ENCODE measurements at regions not wholly inside any gene's neighbourhood (a gene's known extent, or its start where the extent isn't known, plus 50 kb on each side); places are given as distances from the start of the nearest gene placed in this dataset.

GRCh38 chr3:152056481-152056880 is 183.0 kb downstream of the SUCNR1 start:
- no peak overlapping the region for H3K27ac ChIP-seq (ENCODE audit: low read depth in 1 of 2, low read length in 2 of 2)
- H3K4me1 ChIP-seq (ENCODE audit: control insufficient read depth in 4 of 4, insufficient read depth in 4 of 4, low read length in 3 of 4) = no peaks in the 10 kb centered on the region
- H3K4me3 ChIP-seq (ENCODE audit: low read depth in 1 of 3, low read length in 3 of 3) = no peak overlapping the region
- no peak for TF ChIP-seq NR2F2 (IDR thresholded peaks at IDR 0.05)
- TF ChIP-seq HNF4G (IDR thresholded peaks at IDR 0.05) = no peak
- no peak for TF ChIP-seq EGR1 (IDR thresholded peaks at IDR 0.05; ENCODE audit: low read depth in 2 of 2)
- no peak for TF ChIP-seq JUND (IDR thresholded peaks at IDR 0.05)
- TF ChIP-seq, protein P1, sequence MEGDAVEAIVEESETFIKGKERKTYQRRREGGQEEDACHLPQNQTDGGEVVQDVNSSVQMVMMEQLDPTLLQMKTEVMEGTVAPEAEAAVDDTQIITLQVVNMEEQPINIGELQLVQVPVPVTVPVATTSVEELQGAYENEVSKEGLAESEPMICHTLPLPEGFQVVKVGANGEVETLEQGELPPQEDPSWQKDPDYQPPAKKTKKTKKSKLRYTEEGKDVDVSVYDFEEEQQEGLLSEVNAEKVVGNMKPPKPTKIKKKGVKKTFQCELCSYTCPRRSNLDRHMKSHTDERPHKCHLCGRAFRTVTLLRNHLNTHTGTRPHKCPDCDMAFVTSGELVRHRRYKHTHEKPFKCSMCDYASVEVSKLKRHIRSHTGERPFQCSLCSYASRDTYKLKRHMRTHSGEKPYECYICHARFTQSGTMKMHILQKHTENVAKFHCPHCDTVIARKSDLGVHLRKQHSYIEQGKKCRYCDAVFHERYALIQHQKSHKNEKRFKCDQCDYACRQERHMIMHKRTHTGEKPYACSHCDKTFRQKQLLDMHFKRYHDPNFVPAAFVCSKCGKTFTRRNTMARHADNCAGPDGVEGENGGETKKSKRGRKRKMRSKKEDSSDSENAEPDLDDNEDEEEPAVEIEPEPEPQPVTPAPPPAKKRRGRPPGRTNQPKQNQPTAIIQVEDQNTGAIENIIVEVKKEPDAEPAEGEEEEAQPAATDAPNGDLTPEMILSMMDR (IDR thresholded peaks at IDR 0.05; ENCODE audit: low read depth, low read length, missing input control) = no peak
- H3K9ac ChIP-seq (ENCODE audit: low read depth in 1 of 2, low read length in 2 of 2) = no peak overlapping the region
- H3K27me3 ChIP-seq (ENCODE audit: control insufficient read depth in 4 of 4, insufficient read depth in 4 of 4, low read length in 3 of 4) = no peaks in the 10 kb centered on the region
- no peak for DNase-seq (ENCODE audit: low spot score)
- no peaks in the 10 kb centered on the region for H3K9me3 ChIP-seq (ENCODE audit: control insufficient read depth in 4 of 4, low read length in 3 of 4)
- H3K36me3 ChIP-seq (ENCODE audit: control insufficient read depth in 4 of 4, insufficient read depth in 3 of 4, low read depth in 1 of 4, low read length in 3 of 4) = no peaks in the 10 kb centered on the region

GRCh38 chr3:152056987-152057386 is 183.5 kb downstream of the SUCNR1 start:
- no peaks in the 10 kb centered on the region for H3K9me3 ChIP-seq (ENCODE audit: control insufficient read depth in 4 of 4, low read length in 3 of 4)
- no peak for DNase-seq (ENCODE audit: low spot score)

More at GRCh38 chr3:152056987-152057386, 183.5 kb downstream of the SUCNR1 start:
- no peak overlapping the region for H3K9ac ChIP-seq (ENCODE audit: low read depth in 1 of 2, low read length in 2 of 2)
- no peak for TF ChIP-seq GABPA (IDR thresholded peaks at IDR 0.05 in 1 of 2, conservative IDR thresholded peaks at IDR 0.05 in 1 of 2)
- TF ChIP-seq EGR1 (IDR thresholded peaks at IDR 0.05; ENCODE audit: low read depth in 2 of 2) = no peak
- no peak for TF ChIP-seq RXRA (IDR thresholded peaks at IDR 0.05)
- no peak for TF ChIP-seq FOXA2 (IDR thresholded peaks at IDR 0.05)
- no peak for TF ChIP-seq YY1 (IDR thresholded peaks at IDR 0.05)
- TF ChIP-seq, protein P1 (IDR thresholded peaks at IDR 0.05; ENCODE audit: low read depth, low read length, missing input control) = no peak
- no peak for TF ChIP-seq HNF4G (IDR thresholded peaks at IDR 0.05)
- TF ChIP-seq MAX (IDR thresholded peaks at IDR 0.05) = no peak
- TF ChIP-seq, protein P2, sequence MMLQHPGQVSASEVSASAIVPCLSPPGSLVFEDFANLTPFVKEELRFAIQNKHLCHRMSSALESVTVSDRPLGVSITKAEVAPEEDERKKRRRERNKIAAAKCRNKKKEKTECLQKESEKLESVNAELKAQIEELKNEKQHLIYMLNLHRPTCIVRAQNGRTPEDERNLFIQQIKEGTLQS (IDR thresholded peaks at IDR 0.05) = no peak
- TF ChIP-seq ZBTB33 (IDR thresholded peaks at IDR 0.05) = no peak
- TF ChIP-seq NR2F2 (IDR thresholded peaks at IDR 0.05) = no peak
- no peak for TF ChIP-seq JUND (IDR thresholded peaks at IDR 0.05)
- TF ChIP-seq SP1 (IDR thresholded peaks at IDR 0.05) = no peak
- TF ChIP-seq TAF1 (conservative IDR thresholded peaks at IDR 0.05) = no peak
- no peak for TF ChIP-seq HNF4A (conservative IDR thresholded peaks at IDR 0.05)
- no peak for TF ChIP-seq FOXA1 (IDR thresholded peaks at IDR 0.05)
- no peak for TF ChIP-seq REST (IDR thresholded peaks at IDR 0.05)
- no peak overlapping the region for H3K27ac ChIP-seq (ENCODE audit: low read depth in 1 of 2, low read length in 2 of 2)
- no peaks in the 10 kb centered on the region for H3K27me3 ChIP-seq (ENCODE audit: control insufficient read depth in 4 of 4, insufficient read depth in 4 of 4, low read length in 3 of 4)
- 77% methylated on average over 3 of the region's 3 CpGs for WGBS
- no peaks in the 10 kb centered on the region for H3K4me1 ChIP-seq (ENCODE audit: control insufficient read depth in 4 of 4, insufficient read depth in 4 of 4, low read length in 3 of 4)
- no peaks in the 10 kb centered on the region for H3K36me3 ChIP-seq (ENCODE audit: control insufficient read depth in 4 of 4, insufficient read depth in 3 of 4, low read depth in 1 of 4, low read length in 3 of 4)
- no peak overlapping the region for H3K4me3 ChIP-seq (ENCODE audit: low read depth in 1 of 3, low read length in 3 of 3)
